ENCODE measurements at regions not wholly inside any gene's neighbourhood (a gene's known extent, or its start where the extent isn't known, plus 50 kb on each side); places are given as distances from the start of the nearest gene placed in this dataset.

- no peak overlapping the region for H3K27ac ChIP-seq
- no peaks in the 10 kb centered on the region for H3K27me3 ChIP-seq (ENCODE audit: insufficient read depth, low read depth)
- H3K9ac ChIP-seq: no peak overlapping the region
- H3K36me3 ChIP-seq (ENCODE audit: insufficient read depth): no peaks in the 10 kb centered on the region
- H3K4me1 ChIP-seq (ENCODE audit: low read depth, poor library complexity, severe bottlenecking): no peaks in the 10 kb centered on the region
- H3K4me2 ChIP-seq: no peak overlapping the region
- TF ChIP-seq CTCF (conservative IDR thresholded peaks at IDR 0.05; ENCODE audit: low read depth, low read length): no peak
- H2AFZ ChIP-seq (ENCODE audit: low read depth): no peak overlapping the region
- H3K4me3 ChIP-seq (IDR thresholded peaks at IDR 0.05; ENCODE audit: insufficient read depth, low read depth, low read length): no peak overlapping the region
- H4K20me1 ChIP-seq (ENCODE audit: insufficient read depth): no peaks in the 10 kb centered on the region
- H3K79me2 ChIP-seq (ENCODE audit: insufficient read depth, low read depth): no peaks in the 10 kb centered on the region
Measured at GRCh38 chr6:6395581-6396197, 75.2 kb upstream of the F13A1 start.

GRCh38 chr6:6397842-6398241 is 77.4 kb upstream of the F13A1 start:
- Histone ChIP-seq H3K4me1 (ENCODE audit: low read depth, poor library complexity, severe bottlenecking) (no peaks in the 10 kb centered on the region), H3K27me3 (ENCODE audit: insufficient read depth, low read depth) (no peaks in the 10 kb centered on the region), H3K9ac (no peak overlapping the region), H2AFZ (ENCODE audit: low read depth) (no peak overlapping the region), H4K20me1 (ENCODE audit: insufficient read depth) (no peaks in the 10 kb centered on the region), H3K79me2 (ENCODE audit: insufficient read depth, low read depth) (no peaks in the 10 kb centered on the region), H3K36me3 (ENCODE audit: insufficient read depth) (no peaks in the 10 kb centered on the region), H3K4me2 (no peak overlapping the region), H3K4me3 (IDR thresholded peaks at IDR 0.05; ENCODE audit: insufficient read depth, low read depth, low read length) (no peak overlapping the region), H3K27ac (no peak overlapping the region)
- no peak for TF ChIP-seq CTCF (conservative IDR thresholded peaks at IDR 0.05; ENCODE audit: low read depth, low read length)

GRCh38 chr6:6399568-6399967 is 79.1 kb upstream of the F13A1 start:
- Histone ChIP-seq H3K27me3 (ENCODE audit: insufficient read depth, low read depth) (no peaks in the 10 kb centered on the region), H3K4me1 (ENCODE audit: low read depth, poor library complexity, severe bottlenecking) (no peaks in the 10 kb centered on the region), H3K9ac (no peak overlapping the region), H2AFZ (ENCODE audit: low read depth) (no peak overlapping the region), H3K4me2 (no peak overlapping the region), H4K20me1 (ENCODE audit: insufficient read depth) (no peaks in the 10 kb centered on the region), H3K79me2 (ENCODE audit: insufficient read depth, low read depth) (no peaks in the 10 kb centered on the region), H3K4me3 (IDR thresholded peaks at IDR 0.05; ENCODE audit: insufficient read depth, low read depth, low read length) (no peak overlapping the region), H3K36me3 (ENCODE audit: insufficient read depth) (no peaks in the 10 kb centered on the region), H3K27ac (no peak overlapping the region)
- TF ChIP-seq CTCF (conservative IDR thresholded peaks at IDR 0.05; ENCODE audit: low read depth, low read length): no peak

- Histone ChIP-seq H3K27ac (no peak overlapping the region), H2AFZ (ENCODE audit: low read depth) (no peak overlapping the region), H3K4me3 (IDR thresholded peaks at IDR 0.05; ENCODE audit: insufficient read depth, low read depth, low read length) (no peak overlapping the region), H3K4me1 (ENCODE audit: low read depth, poor library complexity, severe bottlenecking) (no peaks in the 10 kb centered on the region), H3K27me3 (ENCODE audit: insufficient read depth, low read depth) (no peaks in the 10 kb centered on the region), H3K36me3 (ENCODE audit: insufficient read depth) (no peaks in the 10 kb centered on the region), H3K9ac (no peak overlapping the region), H4K20me1 (ENCODE audit: insufficient read depth) (no peaks in the 10 kb centered on the region), H3K79me2 (ENCODE audit: insufficient read depth, low read depth) (no peaks in the 10 kb centered on the region), H3K4me2 (no peak overlapping the region)
- no peak for TF ChIP-seq CTCF (conservative IDR thresholded peaks at IDR 0.05; ENCODE audit: low read depth, low read length)
Measured at GRCh38 chr6:6401401-6401800, 80.9 kb upstream of the F13A1 start.
